Parathyroid adenoma (tissue), 2 donors: ENCODE measurements at regions not wholly inside any gene's neighbourhood (a gene's known extent, or its start where the extent isn't known, plus 50 kb on each side); places are given as distances from the start of the nearest gene placed in this dataset.

Source experiments
- H2AFZ ChIP-seq: fragments of 300-600 bp; sonication (generic); one replicate; pipeline ENCODE4 v1.7.0; 2017; ENCODE audit warnings: antibody characterized with exemption, mild to moderate bottlenecking
- H3K27ac ChIP-seq: fragments of 300-600 bp; sonication (generic); one replicate; pipeline ENCODE4 v1.7.0; 2017
- H3K27me3 ChIP-seq: fragments of 300-600 bp; sonication (generic); one replicate; pipeline ENCODE4 v1.7.0; 2017; ENCODE audit warnings: low read length; ENCODE audit not compliant: control insufficient read depth, insufficient read depth
- H3K36me3 ChIP-seq: fragments of 300-600 bp; sonication (generic); one replicate; pipeline ENCODE4 v1.7.0; 2017; ENCODE audit warnings: low read length; ENCODE audit not compliant: control insufficient read depth, insufficient read depth
- H3K4me1 ChIP-seq: fragments of 300-600 bp; sonication (generic); one replicate; pipeline ENCODE4 v1.7.0; 2017; ENCODE audit warnings: control low read depth
- H3K4me2 ChIP-seq: fragments of 300-600 bp; sonication (generic); one replicate; pipeline ENCODE4 v1.7.0; 2017; ENCODE audit warnings: low read length
- H3K4me3 ChIP-seq: fragments of 300-600 bp; sonication (generic); one replicate; pipeline ENCODE4 v1.7.0; 2017; ENCODE audit warnings: low read depth, low read length
- H3K79me2 ChIP-seq: fragments of 300-600 bp; sonication (generic); one replicate; pipeline ENCODE4 v1.7.0; 2017; ENCODE audit warnings: control low read depth
- H3K9ac ChIP-seq: fragments of 300-600 bp; sonication (generic); one replicate; pipeline ENCODE4 v1.7.0; 2017; ENCODE audit warnings: mild to moderate bottlenecking
- H3K9me3 ChIP-seq: fragments of 300-600 bp; sonication (generic); one replicate; pipeline ENCODE4 v1.7.0; 2017; ENCODE audit warnings: low read length; ENCODE audit not compliant: control insufficient read depth
- TF ChIP-seq, protein P1 (sequence below): fragments of 300-600 bp; sonication (generic); IDR thresholded peaks from one replicate; pipeline ENCODE4 v1.7.0; 2017; ENCODE audit warnings: antibody characterized with exemption, mild to moderate bottlenecking
- donor health status: primary hyperparathyroidism.

- no peaks in the 10 kb centered on the region for H3K36me3 ChIP-seq
- no peak overlapping the region for H3K27ac ChIP-seq
- TF ChIP-seq, protein P1, sequence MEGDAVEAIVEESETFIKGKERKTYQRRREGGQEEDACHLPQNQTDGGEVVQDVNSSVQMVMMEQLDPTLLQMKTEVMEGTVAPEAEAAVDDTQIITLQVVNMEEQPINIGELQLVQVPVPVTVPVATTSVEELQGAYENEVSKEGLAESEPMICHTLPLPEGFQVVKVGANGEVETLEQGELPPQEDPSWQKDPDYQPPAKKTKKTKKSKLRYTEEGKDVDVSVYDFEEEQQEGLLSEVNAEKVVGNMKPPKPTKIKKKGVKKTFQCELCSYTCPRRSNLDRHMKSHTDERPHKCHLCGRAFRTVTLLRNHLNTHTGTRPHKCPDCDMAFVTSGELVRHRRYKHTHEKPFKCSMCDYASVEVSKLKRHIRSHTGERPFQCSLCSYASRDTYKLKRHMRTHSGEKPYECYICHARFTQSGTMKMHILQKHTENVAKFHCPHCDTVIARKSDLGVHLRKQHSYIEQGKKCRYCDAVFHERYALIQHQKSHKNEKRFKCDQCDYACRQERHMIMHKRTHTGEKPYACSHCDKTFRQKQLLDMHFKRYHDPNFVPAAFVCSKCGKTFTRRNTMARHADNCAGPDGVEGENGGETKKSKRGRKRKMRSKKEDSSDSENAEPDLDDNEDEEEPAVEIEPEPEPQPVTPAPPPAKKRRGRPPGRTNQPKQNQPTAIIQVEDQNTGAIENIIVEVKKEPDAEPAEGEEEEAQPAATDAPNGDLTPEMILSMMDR, result no peak
- H2AFZ ChIP-seq, result no peak overlapping the region
- no peak overlapping the region for H3K4me3 ChIP-seq
- H3K79me2 ChIP-seq, result no peaks in the 10 kb centered on the region
- H3K9me3 ChIP-seq, result no peaks in the 10 kb centered on the region
- H3K4me1 ChIP-seq, result peaks cover 8% of the 10 kb centered on the region
- H3K9ac ChIP-seq, result no peak overlapping the region
- H3K4me2 ChIP-seq, result no peak overlapping the region
- H3K27me3 ChIP-seq, result no peaks in the 10 kb centered on the region
Observed at GRCh38 chr5:174500636-174501035, 223.7 kb upstream of the MSX2 start.

- no peaks in the 10 kb centered on the region for H3K79me2 ChIP-seq
- H3K4me2 ChIP-seq, result no peak overlapping the region
- no peak overlapping the region for H3K9ac ChIP-seq
- no peaks in the 10 kb centered on the region for H3K27me3 ChIP-seq
- H3K9me3 ChIP-seq, result no peaks in the 10 kb centered on the region
- H2AFZ ChIP-seq, result no peak overlapping the region
- H3K4me1 ChIP-seq, result peaks cover 13% of the 10 kb centered on the region
- no peaks in the 10 kb centered on the region for H3K36me3 ChIP-seq
- TF ChIP-seq, protein P1, result no peak
- H3K4me3 ChIP-seq, result no peak overlapping the region
- no peak overlapping the region for H3K27ac ChIP-seq
Observed at GRCh38 chr5:174501461-174502069, 222.8 kb upstream of the MSX2 start.

GRCh38 chr5:174503086-174503460 lies 221.3 kb upstream of the MSX2 start:
- no peaks in the 10 kb centered on the region for H3K9me3 ChIP-seq
- H3K4me1 ChIP-seq, result peaks cover 15% of the 10 kb centered on the region
- no peak overlapping the region for H3K4me3 ChIP-seq
- TF ChIP-seq, protein P1, result no peak
- H2AFZ ChIP-seq, result no peak overlapping the region
- no peaks in the 10 kb centered on the region for H3K79me2 ChIP-seq
- no peak overlapping the region for H3K4me2 ChIP-seq
- H3K9ac ChIP-seq, result no peak overlapping the region
- H3K27me3 ChIP-seq, result no peaks in the 10 kb centered on the region
- no peaks in the 10 kb centered on the region for H3K36me3 ChIP-seq
- no peak overlapping the region for H3K27ac ChIP-seq

- TF ChIP-seq, protein P1, result no peak
- Histone ChIP-seq H3K36me3 (no peaks in the 10 kb centered on the region), H3K4me3 (no peak overlapping the region), H3K79me2 (no peaks in the 10 kb centered on the region), H3K27ac (no peak overlapping the region), H3K4me2 (peak overlapping the region; percentile 48), H3K9me3 (no peaks in the 10 kb centered on the region), H3K9ac (no peak overlapping the region), H3K27me3 (no peaks in the 10 kb centered on the region), H3K4me1 (peaks cover 15% of the 10 kb centered on the region), H2AFZ (peak overlapping the region; percentile 34)
Observed at GRCh38 chr5:174503461-174504265, 220.7 kb upstream of the MSX2 start.
